ENCODE measurements at regions not wholly inside any gene's neighbourhood (a gene's known extent, or its start where the extent isn't known, plus 50 kb on each side); places are given as distances from the start of the nearest gene placed in this dataset.
"Not testable (repeated sequence)": the region's sequence is repeated elsewhere in the genome, so short reads cannot be mapped to it uniquely, and the experiment has no call there.

- DNase-seq, result not testable (repeated sequence)
These were observed 51.0 kb upstream of the ROPN1B start for GRCh38 chr3:125918024-125918423.

GRCh38 chr3:125918451-125918850 lies 50.5 kb upstream of the ROPN1B start:
- not testable (repeated sequence) for DNase-seq

GRCh38 chr3:125918866-125919265 lies 50.1 kb upstream of the ROPN1B start:
- DNase-seq, result not testable (repeated sequence)

All from kidney glomerular epithelial cell (primary cell).